CD1c-positive myeloid dendritic cell (primary cell): ENCODE measurements at regions not wholly inside any gene's neighbourhood (a gene's known extent, or its start where the extent isn't known, plus 50 kb on each side); places are given as distances from the start of the nearest gene placed in this dataset.
"Not testable (repeated sequence)": the region's sequence is repeated elsewhere in the genome, so short reads cannot be mapped to it uniquely, and the experiment has no call there.

Experiments used
- DNase-seq: peaks from one replicate; pipeline ENCODE4 v3.0.0-alpha.2; 2016; ENCODE audit errors: extremely low spot score

DNA sequence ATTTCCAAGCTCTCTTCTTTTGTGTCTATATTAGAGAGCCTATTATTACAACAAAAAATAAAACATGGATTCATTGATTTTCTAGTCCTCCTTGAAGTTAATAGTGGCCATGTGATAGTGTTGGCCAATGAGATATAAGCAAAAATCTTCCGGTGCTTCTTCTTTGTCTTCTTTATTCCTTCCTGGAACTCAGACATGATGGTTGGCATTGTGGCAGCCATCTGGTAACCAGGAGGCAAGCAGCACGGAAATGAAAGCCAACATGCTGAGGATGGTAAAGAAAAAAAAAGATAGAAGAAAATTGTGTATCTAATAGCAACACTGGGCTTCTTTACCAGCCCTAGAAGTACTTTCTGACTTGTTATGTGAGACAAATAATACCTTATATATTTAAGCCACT lies 50.8 kb upstream of the SEL1L start:
- no peak for DNase-seq

DNA sequence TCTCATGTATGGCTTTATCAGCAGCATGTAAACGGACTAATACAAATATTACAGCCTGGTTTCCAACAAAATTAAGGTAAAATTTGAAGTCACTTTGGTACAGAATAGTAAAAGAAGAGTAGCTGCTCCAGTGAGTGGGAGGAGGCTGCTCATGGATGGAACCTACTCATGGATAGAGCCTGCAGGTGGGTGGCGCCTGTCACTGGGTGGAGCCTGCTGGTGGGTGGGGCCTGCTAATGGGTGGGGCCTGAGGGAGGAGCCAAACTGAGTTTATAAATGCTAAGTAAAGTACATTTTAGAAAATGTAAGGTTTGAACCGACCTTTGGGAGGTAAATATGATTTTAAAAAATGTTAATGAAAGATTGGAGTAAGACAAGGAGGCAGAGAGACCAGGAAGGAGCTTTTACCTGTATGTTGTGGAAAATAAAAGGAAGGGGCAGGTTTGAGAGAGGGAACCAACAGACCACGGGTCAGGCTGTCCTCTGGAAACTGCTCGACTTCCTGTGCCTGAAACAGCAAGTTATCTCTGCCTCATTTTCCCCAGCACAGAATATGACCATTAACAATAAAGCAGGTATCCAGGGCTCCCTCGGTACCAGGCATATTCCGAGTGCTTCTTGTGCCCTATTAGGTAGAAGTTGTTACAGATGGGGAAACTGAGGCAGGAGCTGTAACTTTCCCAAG lies 55.9 kb upstream of the SEL1L start:
- DNase-seq, result no peak

DNA sequence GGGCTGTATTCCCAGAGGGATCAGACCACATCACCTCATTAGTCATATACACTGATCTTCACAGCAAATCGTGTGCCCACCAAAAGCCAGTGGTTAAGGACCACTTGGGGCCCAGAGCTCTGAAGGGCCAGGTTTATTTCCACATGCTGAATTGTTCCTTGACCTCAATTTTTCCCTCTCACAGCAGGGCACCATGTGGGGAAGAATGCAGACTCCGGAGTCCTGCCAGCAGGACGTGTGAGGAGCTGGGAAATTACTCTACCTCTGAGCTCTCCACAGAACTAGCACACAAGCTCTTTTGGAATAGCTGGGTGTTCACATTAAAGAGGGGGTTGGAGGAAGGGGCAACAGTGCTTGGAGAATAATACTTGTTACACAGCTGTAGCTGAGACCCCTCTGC lies 57.6 kb upstream of the SEL1L start:
- DNase-seq, result no peak

DNA sequence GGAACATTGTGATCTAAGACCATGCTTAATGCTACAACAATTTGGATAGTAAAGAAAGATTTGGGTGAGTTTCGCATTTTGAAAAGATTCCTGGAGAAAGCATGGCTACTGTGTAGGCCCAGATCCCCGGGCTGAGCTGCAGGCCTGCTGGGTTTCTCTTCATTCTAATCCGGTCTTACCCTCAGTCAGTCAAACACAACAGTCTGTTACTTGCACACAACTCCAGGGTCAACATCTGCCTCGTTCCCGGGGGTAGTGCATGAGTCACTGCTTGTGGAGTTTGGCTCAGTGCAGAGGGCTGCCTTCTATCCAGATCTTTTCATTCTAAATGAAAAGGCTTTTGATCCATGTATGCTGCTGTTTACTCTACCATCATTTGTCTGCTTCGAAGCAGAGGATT lies 60.4 kb upstream of the SEL1L start:
- no peak for DNase-seq

DNA sequence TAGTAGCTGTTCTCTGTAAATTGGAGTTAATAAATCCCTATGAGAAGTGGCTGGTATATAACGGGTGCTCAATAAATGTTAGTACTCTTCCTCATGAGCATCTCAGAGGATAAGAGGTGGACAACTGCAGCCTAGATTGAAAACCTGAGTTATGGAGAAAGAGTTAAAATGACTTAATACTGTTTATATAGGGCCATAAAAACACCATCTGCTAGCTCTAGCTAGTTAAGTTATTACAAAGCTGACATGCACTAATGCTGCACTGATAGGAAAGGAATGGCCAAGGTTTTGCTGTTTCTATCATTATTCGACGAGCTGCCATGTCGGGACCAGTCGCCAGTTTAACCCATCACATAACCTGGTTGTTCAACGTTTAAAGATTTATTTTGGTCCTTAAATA lies 72.0 kb upstream of the SEL1L start:
- DNase-seq, result no peak

DNA sequence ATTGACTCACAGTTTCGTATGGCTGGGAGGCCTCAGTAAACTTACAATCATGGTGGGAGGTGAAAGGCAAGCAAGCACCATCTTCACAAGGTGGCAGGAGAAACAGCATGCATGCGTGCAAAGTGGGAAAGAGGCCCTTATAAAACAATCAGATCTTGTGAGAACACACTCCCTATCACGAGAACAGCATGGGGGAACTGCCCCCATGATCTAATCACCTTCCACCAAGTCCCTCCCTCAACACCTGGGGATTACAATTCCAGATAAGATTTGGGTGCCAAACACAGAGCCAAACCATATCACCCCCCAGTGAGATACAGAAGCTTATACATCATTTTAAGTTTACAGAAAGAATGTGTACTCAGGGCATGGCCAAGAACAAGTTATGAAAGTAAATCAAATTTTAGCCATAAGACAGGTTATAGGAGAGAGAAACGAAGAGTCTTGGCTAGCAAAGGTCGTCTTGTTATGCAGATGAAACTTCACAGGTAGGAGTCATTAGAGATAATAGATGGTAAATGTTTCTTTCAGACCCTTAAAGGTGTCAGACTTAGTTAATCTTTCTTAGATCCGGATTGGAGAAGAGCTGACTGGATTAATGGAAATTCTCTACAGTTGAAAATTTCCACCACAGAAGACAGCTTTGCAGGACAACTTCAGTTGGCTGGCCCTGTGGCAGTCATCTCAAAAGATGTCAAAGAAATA lies 79.8 kb upstream of the SEL1L start:
- DNase-seq, result no peak

DNA sequence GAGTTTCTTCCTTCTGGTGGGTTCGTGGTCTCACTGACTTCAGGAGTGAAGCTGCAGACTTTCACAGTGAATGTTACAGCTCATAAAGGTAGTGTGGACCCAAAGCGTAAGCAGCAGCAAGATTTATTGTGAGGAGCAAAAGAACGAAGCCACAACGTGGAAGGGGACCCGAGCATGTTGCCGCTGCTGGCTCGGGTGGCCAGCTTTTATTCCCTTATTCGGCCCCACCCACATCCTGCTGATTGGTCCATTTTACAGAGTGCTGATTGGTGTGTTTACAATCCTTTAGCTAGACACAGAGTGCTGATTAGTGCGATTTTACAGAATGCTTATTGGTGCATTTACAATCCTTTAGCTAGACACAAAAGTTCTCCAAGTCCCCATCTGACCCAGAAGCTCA lies 80.6 kb upstream of the SEL1L start:
- DNase-seq, result not testable (repeated sequence)

DNA sequence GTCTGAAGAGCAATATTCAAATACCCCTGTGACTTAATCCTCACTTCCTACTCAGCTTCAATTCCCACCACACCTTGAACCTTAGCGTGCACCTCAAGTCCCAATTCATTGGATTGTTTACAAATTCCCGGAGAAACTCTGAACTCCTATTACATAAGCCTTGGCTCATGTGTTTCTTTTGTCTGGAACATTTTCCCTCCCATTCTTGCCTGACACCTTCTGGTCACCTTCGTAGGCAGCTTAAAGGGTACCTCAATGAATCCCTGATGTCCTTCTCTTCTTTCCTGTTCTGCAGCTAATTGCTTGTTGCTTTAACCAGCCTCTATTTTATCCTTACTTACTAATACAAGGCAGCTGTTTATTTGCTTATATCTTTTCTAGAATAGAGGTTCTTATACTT lies 85.0 kb upstream of the SEL1L start:
- no peak for DNase-seq

DNA sequence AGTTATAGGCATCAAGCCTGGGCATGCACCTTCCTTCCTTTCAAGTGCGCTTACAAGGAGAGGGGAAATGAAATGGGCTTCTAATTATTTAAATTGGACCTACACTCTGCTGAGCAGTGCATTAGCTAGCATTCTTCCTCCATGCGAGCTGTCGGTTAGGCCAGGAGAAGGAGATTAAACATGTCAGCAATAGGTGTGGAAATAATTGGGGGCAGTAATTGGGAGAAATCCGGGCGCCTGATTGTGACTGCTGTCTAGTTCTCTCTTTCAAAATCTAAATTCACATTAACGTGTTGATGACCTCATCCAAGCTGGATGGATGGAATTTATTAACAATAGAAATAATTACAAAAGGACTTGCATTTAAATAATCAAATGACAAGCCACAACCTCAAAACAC lies 86.2 kb upstream of the SEL1L start:
- no peak for DNase-seq

DNA sequence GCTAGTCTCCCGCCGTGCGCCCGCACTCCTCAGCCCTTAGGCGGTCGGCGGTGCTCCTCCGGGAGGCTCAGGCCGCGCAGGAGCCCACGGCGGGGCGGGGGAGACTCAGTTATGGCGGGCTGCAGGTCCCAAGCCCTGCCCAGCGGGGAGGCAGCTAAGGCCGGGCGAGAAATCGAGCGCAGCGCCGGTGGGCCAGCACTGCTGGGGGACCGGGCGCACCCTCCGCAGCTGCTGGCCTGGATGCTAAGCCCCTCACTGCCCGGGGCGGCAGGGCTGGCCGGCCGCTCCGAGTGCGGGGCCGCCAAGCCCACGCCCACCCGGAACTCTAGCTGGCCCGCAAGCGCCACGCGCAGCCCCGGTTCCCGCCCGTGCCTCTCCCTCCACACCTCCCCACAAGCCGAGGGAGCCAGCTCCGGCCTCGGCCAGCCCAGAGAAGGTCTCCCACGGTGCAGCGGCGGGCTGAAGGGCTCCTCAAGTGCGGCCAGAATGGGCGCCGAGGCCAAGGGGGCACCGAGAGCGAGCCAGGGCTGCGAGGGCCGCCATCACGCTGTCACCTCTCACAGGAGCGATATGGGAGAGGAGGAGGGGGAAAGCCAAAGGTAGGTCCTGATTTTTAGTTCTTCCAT lies 90.2 kb upstream of the SEL1L start:
- not testable (repeated sequence) for DNase-seq

DNA sequence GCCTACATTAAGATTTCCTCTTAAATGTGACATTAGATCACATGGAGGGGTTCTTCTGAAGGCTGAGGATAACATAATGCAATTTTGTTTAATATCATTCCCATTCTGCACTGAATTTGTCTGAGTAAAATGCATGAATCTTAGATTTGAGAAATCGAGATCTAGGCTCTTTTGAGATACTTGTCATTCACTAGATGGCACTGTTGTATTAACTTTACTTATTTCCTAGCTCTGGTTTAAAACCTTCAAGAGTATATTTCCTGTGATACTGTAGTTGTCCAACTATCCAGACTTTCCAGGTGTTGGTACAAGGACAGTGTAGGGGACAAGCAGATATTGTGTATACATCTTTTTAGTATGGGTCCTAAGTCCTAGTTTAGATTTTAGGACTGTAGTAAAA lies 91.7 kb upstream of the SEL1L start:
- peak; percentile 9 for DNase-seq

DNA sequence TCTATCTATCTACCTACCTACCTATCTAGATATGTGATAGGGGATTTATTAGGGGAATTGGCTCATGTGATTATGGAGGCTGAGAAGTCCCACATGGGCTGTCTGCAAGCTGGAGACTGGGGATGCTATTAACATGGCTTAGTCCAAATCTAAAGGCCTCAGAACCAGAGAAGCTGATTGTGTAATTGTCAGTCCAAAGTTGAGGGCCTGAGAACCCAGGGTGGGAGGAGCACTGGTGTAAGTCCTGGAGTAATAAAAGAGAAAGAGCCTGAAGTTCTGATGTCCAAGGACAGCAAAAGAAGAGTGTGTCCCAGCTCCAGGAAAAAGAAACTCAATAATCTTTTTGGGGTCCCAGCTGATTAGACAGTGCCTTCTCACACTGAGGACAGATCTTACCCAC lies 98.5 kb upstream of the SEL1L start:
- DNase-seq, result no peak

DNA sequence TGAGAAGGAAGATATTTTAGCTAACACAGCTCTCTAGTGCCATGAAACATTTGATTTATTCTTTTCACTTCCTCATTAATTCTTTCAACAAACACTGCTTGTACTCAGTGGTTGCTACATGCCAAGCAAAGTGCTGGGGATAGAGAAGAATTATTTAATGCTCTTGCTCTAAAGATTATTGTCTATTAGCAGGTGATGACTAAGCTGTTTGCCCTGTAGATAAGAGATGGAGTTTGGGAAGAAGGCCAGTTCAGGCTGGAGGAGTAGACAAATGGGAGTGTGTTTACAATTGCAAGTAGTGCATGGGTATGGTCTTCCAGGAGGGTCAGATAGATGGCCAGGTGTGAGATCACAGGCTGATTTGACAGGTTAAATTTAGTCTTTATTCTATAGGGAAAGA lies 99.8 kb upstream of the SEL1L start:
- DNase-seq, result no peak

DNA sequence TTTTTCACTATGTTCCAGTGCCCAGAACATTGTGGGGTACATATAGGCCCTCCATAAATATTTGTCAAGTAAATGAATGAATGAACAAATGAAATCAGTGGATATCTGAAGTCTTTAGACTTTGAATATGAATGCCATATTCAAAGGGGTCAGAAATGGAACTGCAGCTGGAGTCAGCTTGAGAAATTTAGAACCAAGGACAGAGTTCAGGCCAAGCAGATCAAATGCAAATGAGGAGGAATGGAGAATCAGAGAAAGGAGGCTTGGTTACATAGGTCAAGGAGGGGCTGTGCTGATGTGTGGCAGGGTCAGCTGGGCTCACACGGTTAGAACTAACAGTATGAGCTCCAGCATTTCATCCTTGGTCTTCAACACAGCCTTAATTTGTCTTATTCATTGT lies 104.0 kb upstream of the SEL1L start:
- DNase-seq, result no peak

DNA sequence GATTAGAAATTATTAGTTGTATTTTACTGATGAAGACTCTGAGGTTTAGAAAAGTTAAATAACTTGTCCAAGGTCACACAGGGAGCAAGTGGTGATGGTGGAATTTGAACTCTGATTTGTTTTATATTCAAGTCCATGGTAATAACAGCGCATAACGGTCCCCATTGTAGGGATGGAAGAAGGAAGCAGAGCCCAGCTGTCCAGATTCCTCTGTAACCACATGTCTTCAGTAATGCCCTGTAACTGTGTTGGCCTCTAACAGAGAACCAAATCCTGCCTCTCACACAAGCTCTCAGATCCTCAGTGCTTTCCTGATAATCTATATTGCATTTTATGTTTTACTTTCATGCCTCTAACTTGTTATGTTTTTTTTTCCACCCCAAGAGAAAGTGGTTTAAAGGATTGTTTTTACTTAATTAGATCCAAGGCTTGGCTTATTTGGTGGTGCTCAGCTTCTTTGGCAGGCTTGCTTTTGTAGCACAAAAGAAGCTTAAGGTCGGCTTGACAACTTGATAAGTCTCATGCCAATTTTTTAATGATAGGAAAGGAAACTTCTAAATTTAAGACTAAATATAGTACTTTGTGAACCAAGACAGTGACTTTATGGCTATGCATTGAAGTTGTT lies 105.1 kb upstream of the SEL1L start:
- no peak for DNase-seq

DNA sequence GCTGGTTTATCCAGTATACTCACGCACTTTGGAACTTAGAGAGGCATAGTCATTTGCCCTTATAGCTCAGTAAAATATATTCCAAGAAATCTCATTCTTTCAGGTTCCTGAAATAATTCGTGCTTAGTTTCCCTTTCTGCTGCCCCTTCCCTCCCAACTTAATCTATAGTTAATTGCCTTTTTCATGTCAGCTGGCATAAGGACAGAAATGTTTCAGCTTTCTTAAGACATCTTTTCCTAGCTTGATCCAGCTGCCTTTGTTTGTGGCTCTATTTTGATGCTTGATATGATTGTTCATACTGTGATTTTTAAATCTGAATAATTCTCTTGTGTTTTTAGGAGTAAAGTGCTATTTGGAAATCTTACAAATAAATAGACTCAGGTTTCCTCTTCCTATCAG lies 120.0 kb upstream of the SEL1L start:
- DNase-seq, result no peak

DNA sequence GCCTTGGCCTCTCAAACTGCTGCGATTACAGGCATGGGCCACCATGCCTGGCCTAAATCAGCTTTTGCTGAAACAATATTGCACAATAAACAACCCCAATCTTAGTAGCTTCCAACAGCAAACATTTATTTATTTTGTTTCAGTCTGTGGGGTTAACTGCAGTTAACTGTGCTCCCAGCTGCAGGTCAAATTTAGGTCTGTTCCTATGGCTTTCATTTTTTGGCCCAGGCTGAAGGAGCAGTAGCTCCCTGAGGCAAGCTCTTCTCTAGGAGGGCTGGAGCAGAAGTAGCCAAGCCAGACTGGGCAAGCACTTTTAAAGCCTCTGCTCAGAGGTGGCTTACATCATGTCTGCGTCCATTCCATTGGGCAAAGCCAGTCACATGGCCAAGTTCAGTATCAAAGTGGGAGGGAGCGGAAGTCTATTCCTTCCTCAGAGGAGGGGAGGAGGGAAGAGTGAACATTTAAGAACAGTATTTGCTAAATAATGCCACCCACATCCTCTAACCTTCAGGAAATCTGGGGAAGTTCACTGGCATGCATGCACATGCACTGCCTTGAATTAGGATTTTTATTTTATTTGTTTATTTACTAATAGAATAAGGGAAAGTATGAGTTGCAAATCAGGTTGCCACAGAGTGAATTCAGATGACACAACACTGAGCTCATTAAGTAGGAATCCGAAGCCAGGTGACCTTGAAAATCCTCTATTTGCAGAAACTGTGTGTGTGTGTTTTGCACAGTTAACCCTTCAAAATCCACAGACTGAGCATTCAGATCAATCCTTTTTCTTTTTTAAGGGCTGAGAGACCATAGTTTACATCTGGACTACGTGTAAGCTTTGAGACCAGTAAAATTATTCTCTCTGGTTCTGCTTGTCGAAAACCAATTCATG lies 122.0 kb upstream of the SEL1L start:
- no peak for DNase-seq

DNA sequence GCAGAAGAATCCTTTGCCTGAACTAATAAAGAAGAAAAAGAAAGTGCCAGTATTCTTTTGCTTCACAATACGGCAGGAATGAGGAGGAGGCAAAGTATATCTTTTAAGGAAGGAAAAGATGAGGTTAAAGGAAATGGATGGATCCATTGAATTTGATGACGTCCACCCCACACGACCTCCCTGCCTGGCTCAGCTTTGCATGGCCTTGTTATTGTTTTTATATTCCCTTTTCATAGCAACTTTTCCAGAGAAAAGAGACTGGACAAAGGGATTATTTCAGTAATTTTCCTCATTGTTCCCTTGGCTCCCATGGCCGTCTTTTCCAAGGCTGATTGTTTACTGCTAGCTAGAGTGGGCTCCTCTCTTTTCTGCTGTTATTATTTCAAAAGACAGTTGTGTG lies 123.2 kb upstream of the SEL1L start:
- no peak for DNase-seq

DNA sequence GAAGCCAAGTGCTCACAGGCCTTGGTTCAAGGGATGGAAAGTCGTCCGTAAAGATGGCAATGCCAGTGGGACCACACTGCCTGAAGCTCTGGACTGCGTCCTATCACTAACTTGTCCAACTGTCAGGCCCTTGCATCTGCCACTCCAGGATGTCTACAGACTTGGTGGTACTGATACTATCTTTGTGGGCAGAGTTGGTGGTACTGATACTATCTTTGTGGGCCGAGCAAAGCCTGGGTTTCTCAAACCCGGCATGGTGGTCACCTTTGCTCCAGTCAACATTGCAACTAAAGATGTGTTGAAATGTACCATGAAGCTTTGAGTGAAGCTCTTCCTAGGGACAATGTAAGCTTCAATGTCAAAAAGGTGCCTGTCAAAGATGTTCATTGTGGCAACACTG lies 128.4 kb upstream of the SEL1L start:
- DNase-seq, result no peak

DNA sequence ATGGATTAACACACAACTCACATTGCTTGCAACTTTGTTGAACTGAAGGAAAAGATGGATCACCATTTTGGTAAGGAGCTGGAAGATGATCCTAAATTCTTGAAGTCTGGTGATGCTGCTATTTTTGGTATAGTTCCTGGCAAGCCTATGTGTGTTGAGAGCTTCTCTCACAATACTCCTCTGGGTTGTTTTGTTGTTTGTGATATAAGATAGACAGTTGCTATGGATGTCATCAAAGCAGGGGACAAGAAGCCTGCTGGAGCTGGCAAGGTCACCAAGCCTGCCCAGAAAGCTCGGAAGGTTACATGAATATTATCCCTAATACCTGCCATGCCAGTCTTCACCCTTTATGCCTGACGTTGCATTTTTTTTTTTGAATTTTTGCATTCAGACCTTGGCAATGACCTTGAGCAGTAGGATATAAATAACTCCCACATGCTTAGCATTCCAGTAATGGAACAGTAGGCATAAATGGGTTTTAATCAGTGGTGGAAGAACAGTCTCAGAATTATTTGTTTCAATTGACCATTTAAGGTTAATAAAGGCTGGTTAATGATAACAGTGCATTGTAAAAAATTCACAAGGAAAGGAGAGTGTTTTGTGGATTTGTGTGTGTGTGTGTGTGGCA lies 129.0 kb upstream of the SEL1L start:
- DNase-seq, result no peak

DNA sequence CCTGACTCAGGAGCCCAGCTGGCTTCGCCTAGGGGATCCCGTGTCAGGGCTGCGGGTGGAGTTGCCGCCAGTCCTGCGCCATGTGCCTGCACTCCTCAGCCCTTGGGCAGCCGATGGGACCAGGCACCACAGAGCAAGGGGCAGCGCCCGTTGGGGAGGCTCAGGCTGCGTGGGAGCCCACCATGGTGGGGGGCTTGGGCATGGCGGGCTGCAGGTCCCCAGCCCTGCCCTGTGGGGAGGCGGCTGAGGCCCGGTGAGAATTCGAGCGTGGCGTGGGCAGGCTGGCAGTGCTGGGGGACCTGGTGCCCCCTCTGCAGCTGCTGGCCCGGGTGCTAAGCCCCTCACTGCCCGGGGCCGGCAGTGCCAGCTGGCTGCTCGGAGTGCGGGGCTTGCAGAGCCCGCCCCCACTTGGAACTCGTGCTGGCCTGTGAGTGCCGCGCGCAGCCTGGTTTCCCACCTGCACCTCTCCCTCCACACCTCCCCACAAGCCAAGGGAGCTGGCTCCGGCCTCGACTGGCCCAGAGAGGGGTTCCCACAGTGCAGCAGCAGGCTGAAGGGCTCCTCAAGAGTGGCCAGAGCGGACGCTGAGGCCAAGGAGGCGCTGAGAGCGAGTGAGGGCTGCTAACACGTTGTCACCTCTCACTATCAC lies 135.1 kb upstream of the SEL1L start:
- DNase-seq, result no peak
